A549 (cell line): ENCODE measurements at regions not wholly inside any gene's neighbourhood (a gene's known extent, or its start where the extent isn't known, plus 50 kb on each side); places are given as distances from the start of the nearest gene placed in this dataset.

ENCODE experiments used
- CTCF ChIP-seq: fragments of >200 bp; sonication (Bioruptor Twin); formaldehyde crosslinking; IDR thresholded peaks from 3 replicates; pipeline ENCODE4 v1.5.1; 2016
- FOSL2 ChIP-seq, 2 experiments: fragments of 450-650 bp in 1 of 2; fragments of >200 bp in 1 of 2; sonication (Bioruptor Twin) in 1 of 2; formaldehyde crosslinking; IDR thresholded peaks; 2 replicates each; pipeline versions ENCODE4 v1.5.0 to v1.6.1; 2016 to 2020; ENCODE audit warnings: mild to moderate bottlenecking in 1 of 2, moderate library complexity in 1 of 2
- MAX ChIP-seq: IDR thresholded peaks from 2 replicates; pipeline ENCODE4 v1.6.1; 2012
- NR3C1 ChIP-seq: fragments of >200 bp; sonication (Bioruptor Twin); formaldehyde crosslinking; IDR thresholded peaks from 3 replicates; pipeline ENCODE4 v1.6.1; 2017
- REST ChIP-seq: fragments of 200-600 bp; sonication (generic); IDR thresholded peaks from 2 replicates; pipeline ENCODE4 v1.6.1; 2016; ENCODE audit warnings: antibody characterized with exemption, mild to moderate bottlenecking, moderate library complexity

DNA sequence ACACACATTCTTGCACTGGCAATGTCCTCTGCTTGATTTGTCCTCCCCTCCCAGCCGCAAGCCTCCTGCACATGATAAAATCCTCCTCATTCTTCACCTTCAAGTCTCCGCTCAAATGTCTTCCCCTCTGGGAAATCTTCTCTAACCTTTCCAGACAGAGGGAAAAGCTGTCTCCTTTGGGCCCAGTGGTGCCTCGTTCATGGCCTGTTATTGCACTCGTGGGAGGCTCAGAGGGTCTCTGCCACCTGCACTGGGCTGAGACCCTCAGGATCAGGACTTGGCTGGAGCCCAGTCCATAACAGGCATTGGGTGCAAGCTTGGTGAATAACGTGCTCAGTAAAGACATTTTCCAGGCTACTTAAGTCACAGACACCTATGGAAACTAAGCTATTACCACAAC, 68.6 kb downstream of the PTGR3 start:
- no peak for TF ChIP-seq FOSL2 (IDR thresholded peaks at IDR 0.05)
- TF ChIP-seq FOSL2 (CRISPR knock-in tag; IDR thresholded peaks at IDR 0.05) = no peak
- no peak for TF ChIP-seq MAX
- no peak for TF ChIP-seq CTCF
- no peak for TF ChIP-seq REST
- TF ChIP-seq NR3C1 = no peak
